Spleen (tissue), 11 donors: ENCODE measurements at regions not wholly inside any gene's neighbourhood (a gene's known extent, or its start where the extent isn't known, plus 50 kb on each side); places are given as distances from the start of the nearest gene placed in this dataset.

ENCODE experiments used
- DNase-seq: peaks from one replicate; pipeline ENCODE4 v3.0.0-alpha.2; 2020
- H3K27ac ChIP-seq, 8 donors: fragments of 200-600 bp; sonication (generic) in 7 of 8; 1 replicate in 4 of 8; 2 replicates in 4 of 8; pipeline versions ENCODE4 v1.5.0 to v1.8.0; 2016 to 2021; ENCODE audit warnings: inconsistent platforms in 4 of 8, mild to moderate bottlenecking in 4 of 8, moderate library complexity in 1 of 8
- H3K27me3 ChIP-seq, 7 donors: fragments of 200-600 bp; sonication (generic) in 6 of 7; replicated peaks in 1 of 7; 1 replicate in 4 of 7; 2 replicates in 3 of 7; pipeline versions ENCODE4 v1.5.0 to v1.8.0; 2016 to 2021; ENCODE audit warnings: inconsistent platforms in 3 of 7, mild to moderate bottlenecking in 1 of 7
- H3K36me3 ChIP-seq, 6 donors: fragments of 200-600 bp; sonication (generic) in 5 of 6; 1 replicate in 4 of 6; 2 replicates in 2 of 6; pipeline versions ENCODE4 v1.5.0 to v1.8.0; 2016 to 2021; ENCODE audit warnings: inconsistent platforms in 2 of 6
- H3K4me1 ChIP-seq, 6 donors: fragments of 200-600 bp; sonication (generic) in 5 of 6; 1 replicate in 3 of 6; 2 replicates in 3 of 6; pipeline versions ENCODE4 v1.5.0 to v1.8.0; 2016 to 2021; ENCODE audit warnings: inconsistent platforms in 3 of 6
- H3K4me3 ChIP-seq, 8 donors: fragments of 200-600 bp; sonication (generic) in 7 of 8; 1 replicate in 4 of 8; 2 replicates in 4 of 8; pipeline versions ENCODE4 v1.5.0 to v1.8.0; 2016 to 2021; ENCODE audit warnings: inconsistent platforms in 4 of 8, mild to moderate bottlenecking in 4 of 8, moderate library complexity in 2 of 8
- H3K9me3 ChIP-seq, 8 donors: fragments of 200-600 bp; sonication (generic) in 7 of 8; 1 replicate in 4 of 8; 2 replicates in 4 of 8; pipeline versions ENCODE4 v1.5.0 to v1.8.0; 2016 to 2021; ENCODE audit warnings: inconsistent platforms in 4 of 8
- CTCF ChIP-seq, 11 experiments: fragments of 200-600 bp in 7 of 11; fragments of 450-650 bp in 4 of 11; sonication (generic) in 4 of 11; IDR thresholded peaks in 8 of 11; conservative IDR thresholded peaks in 3 of 11; 1 replicate in 7 of 11; 2 replicates in 4 of 11; pipeline versions ENCODE4 v1.4.0 to v1.8.0; 2016 to 2021; ENCODE audit warnings: antibody characterized with exemption in 11 of 11, inconsistent platforms in 4 of 11, mild to moderate bottlenecking in 1 of 11
- POLR2A ChIP-seq, 3 donors: fragments of 450-650 bp; IDR thresholded peaks; one replicate each; pipeline ENCODE4 v1.5.1; 2017; ENCODE audit warnings: antibody characterized with exemption in 3 of 3, mild to moderate bottlenecking in 1 of 3
- POLR2AphosphoS5 ChIP-seq, 3 donors: sonication (generic); formaldehyde crosslinking; IDR thresholded peaks; one replicate each; pipeline ENCODE4 v1.5.1; 2017; ENCODE audit warnings: antibody characterized with exemption in 3 of 3
- WGBS, 5 donors: extraction: QIAGEN DNeasy Blood & Tissue Kit in 3 of 5; methylation state at CpG; one replicate each; pipeline versions ENCODE4 v1.1.5 to v1.1.7; 2013 to 2018; 5-methylcytosine and 5-hydroxymethylcytosine counted together
- intact Hi-C: fragments of 100-400 bp; cut with DNase I; formaldehyde crosslinking; loops from one replicate; pipeline ENCODE4 v1.15.0; 2023; ENCODE audit warnings: low total_unique reads
- donor health status: healthy with polysubstance abuse.
- donor health status: DM: no; HTN: no; CAD: no; lungs with moderate emphysema.
- donor health status: DM: no; HTN: no; CAD: no.
- donor health status: Bipolar disorder and iron deficiency.
- donor health status: healthy.
- donor health status: DM: no; HTN: no; CAD: no.
- donor health status: DM: yes; HTN: yes; CAD: no.

- Histone ChIP-seq H3K4me3 (no peak overlapping the region), H3K36me3 (no peaks in the 10 kb centered on the region), H3K4me1 (no peaks in the 10 kb centered on the region), H3K9me3 (no peaks in the 10 kb centered on the region), H3K27ac (no peak overlapping the region), H3K27me3 (no peaks in the 10 kb centered on the region)
- TF ChIP-seq POLR2AphosphoS5 (IDR thresholded peaks at IDR 0.05) (no peak), POLR2A (IDR thresholded peaks at IDR 0.05) (no peak), CTCF (IDR thresholded peaks at IDR 0.05 in 8 of 11, conservative IDR thresholded peaks at IDR 0.05 in 3 of 11) (no peak)
- no peak for DNase-seq
- WGBS, 5 donors = 36 to 67% (median 62%) methylated on average over 2 of the region's 2 CpGs
- intact Hi-C loops = no loop called here
Observed at GRCh38 chr12:62136496-62136895, 123.7 kb upstream of the USP15 start.

GRCh38 chr12:62138527-62138926 lies 121.7 kb upstream of the USP15 start:
- no peaks in the 10 kb centered on the region for H3K9me3 ChIP-seq
- intact Hi-C loops = no loop called here
- TF ChIP-seq POLR2A (IDR thresholded peaks at IDR 0.05) = no peak
- TF ChIP-seq CTCF (IDR thresholded peaks at IDR 0.05 in 8 of 11, conservative IDR thresholded peaks at IDR 0.05 in 3 of 11) = no peak
- TF ChIP-seq POLR2AphosphoS5 (IDR thresholded peaks at IDR 0.05) = no peak
- no peak overlapping the region for H3K27ac ChIP-seq
- 56 to 79% (median 70%) methylated on average over 2 of the region's 2 CpGs for WGBS, 5 donors
- no peaks in the 10 kb centered on the region for H3K36me3 ChIP-seq
- H3K4me3 ChIP-seq = no peak overlapping the region
- H3K27me3 ChIP-seq = no peaks in the 10 kb centered on the region
- DNase-seq = no peak
- no peaks in the 10 kb centered on the region for H3K4me1 ChIP-seq

- Histone ChIP-seq H3K4me3 (no peak overlapping the region), H3K9me3 (peaks cover 0 to 7% (median 0%) of the 10 kb centered on the region in 8 donors), H3K4me1 (peaks cover 0 to 3% (median 0%) of the 10 kb centered on the region in 6 donors), H3K27ac (peak overlapping the region in 1 of 8 donors; percentile 23), H3K27me3 (no peaks in the 10 kb centered on the region), H3K36me3 (no peaks in the 10 kb centered on the region)
- TF ChIP-seq POLR2A (IDR thresholded peaks at IDR 0.05) (no peak), CTCF (IDR thresholded peaks at IDR 0.05 in 8 of 11, conservative IDR thresholded peaks at IDR 0.05 in 3 of 11) (no peak), POLR2AphosphoS5 (IDR thresholded peaks at IDR 0.05) (no peak)
- no peak for DNase-seq
- intact Hi-C loops = no loop called here
- WGBS, 5 donors = 27 to 57% (median 32%) methylated on average over 3 of the region's 3 CpGs
Observed at GRCh38 chr12:62146318-62146717, 113.9 kb upstream of the USP15 start.

GRCh38 chr12:62158013-62158412 lies 102.2 kb upstream of the USP15 start:
- intact Hi-C loops = no loop called here
- no peak for TF ChIP-seq CTCF (IDR thresholded peaks at IDR 0.05 in 8 of 11, conservative IDR thresholded peaks at IDR 0.05 in 3 of 11)
- TF ChIP-seq POLR2AphosphoS5 (IDR thresholded peaks at IDR 0.05) = no peak
- no peak for TF ChIP-seq POLR2A (IDR thresholded peaks at IDR 0.05)
- H3K27ac ChIP-seq = peak overlapping the region in 5 of 8 donors; percentile 25 to 63 (median 49)
- H3K4me1 ChIP-seq = peaks cover 0 to 20% (median 6%) of the 10 kb centered on the region in 6 donors
- H3K9me3 ChIP-seq = no peaks in the 10 kb centered on the region
- DNase-seq = no peak
- H3K36me3 ChIP-seq = no peaks in the 10 kb centered on the region
- H3K27me3 ChIP-seq = no peaks in the 10 kb centered on the region
- no peak overlapping the region for H3K4me3 ChIP-seq
